ENCODE measurements at regions not wholly inside any gene's neighbourhood (a gene's known extent, or its start where the extent isn't known, plus 50 kb on each side); places are given as distances from the start of the nearest gene placed in this dataset.
"Not testable (repeated sequence)": the region's sequence is repeated elsewhere in the genome, so short reads cannot be mapped to it uniquely, and the experiment has no call there.

DNA sequence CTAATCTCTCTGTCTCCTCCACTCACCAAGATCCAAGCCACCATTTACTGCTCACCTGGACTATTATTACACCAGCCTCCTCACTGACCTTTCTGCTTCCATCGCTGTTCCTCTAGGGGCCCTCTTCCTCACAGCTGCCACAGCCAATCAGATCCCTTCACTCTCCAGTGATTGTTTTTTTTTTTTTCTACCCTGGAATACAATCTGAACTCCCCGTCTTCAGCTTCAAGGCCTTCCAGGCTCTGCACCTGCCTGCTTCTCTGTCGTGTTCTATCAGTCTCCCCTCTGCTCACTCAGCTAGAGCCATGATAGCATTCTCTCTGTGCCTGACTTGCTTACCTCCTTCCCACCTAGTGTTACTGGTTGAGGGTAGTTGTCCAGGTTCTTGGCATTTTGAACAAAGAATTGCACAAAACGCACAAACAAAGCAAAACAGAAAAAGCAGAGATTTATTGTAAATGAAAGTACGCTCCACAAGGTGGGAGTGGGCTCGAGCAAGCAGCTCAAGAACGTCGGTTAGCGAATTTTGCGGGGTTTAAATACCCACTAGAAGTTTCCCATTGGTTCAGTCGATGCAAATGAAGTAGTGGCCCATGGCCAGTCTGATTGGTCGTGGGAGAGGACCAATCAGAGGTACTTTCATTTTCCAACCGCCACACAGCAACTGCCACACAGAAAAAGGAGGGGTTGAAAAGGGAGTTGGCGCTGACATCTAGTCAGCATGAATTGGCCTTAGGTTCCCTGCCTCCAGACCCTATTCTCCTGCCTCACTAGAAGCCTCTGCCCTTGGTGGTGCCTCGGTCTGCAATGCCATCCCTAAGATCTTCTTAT is 188.9 kb downstream of the TLE3 start:
- DNase-seq, result no peak

DNA sequence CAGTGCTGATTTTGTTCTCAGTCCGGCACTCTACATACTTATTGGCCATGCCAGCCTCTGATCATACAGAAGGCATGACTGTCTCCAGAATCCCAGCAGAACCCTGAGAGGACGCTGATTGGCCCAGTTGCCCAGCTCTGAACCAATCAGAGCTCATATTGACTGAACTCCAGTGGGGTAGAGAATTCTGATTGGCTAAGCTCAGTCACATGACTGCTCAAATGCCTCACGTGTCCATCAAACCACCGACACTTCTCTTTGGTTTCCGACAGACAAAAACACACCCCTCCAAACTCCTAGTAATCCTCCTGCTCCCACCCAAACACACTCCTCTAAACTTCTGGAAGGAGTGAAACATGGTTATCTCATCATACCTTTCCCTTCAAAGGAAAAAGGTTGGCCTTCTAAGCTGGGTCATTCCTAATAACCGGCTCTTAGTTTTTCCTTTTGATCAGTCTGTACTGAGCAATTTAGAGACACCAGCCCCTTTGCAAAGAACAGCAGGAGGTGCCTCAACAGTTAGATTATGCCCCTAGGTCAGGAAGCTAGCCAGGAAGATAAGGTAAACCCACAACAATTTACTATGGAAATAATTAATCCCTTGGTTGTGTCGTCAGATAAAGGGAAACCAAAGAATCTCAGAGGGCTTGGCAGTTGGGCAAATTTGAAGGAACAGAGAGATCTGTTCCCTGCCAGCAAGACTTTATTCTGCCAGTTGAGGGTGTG is 187.8 kb downstream of the TLE3 start:
- DNase-seq, result no peak

DNA sequence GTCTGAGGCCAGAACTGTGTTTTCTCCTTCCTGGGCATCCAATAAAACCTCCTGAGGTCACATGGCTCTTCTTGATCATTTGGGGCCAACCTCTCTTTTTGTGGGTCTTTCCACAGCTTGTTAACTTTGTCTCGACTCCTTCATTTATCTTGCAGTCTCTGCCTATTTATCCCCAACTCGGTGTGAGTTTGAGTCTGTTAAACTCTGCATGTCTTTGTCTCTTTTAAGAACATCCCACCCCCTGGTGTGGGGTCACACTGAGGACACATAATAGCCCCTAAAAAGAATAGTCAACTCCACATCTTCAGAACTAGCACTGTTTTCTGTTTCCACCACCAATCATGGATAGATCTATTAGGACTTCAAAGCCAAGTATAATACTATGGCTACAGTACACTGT is 187.2 kb downstream of the TLE3 start:
- no peak for DNase-seq

DNA sequence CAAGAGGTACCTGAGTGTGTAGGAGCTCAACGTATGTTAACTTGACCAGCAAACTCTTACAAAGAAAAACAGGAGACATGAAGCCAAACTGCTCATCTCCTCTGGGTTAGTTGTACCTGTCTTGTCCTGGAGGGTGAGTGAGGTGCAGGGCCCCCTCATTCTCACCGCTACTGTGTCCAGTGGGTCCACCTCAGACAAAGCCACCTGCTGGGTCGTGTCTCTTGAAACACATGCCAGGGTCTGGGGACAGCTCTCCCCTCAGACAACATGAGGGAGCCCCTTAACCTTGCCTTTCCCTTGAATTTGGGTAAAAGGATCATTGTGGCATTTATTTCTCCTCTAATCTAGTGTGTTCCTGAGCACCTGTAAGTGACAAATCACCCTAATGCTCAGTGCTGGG is 185.6 kb downstream of the TLE3 start:
- DNase-seq, result no peak

DNA sequence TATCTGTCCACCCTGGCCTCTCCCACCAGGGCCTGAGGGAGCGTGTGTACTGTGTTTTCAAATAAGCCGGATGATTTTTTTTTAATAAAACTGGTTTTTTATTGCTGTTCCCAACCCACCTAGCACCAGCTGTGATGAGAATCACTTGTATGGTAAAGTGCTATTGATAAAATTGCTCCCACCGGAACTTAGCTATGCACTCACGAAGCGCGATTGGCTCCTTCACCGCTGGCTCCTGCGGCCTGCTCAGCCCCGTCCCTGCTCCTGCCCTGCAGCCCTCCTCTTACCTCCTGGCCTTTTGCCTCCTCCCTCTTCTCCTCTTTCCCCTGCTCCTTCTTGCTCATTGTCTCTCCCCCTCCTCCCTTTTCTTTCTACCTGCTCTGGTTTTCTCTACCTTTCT is 183.7 kb downstream of the TLE3 start:
- DNase-seq, result no peak

DNA sequence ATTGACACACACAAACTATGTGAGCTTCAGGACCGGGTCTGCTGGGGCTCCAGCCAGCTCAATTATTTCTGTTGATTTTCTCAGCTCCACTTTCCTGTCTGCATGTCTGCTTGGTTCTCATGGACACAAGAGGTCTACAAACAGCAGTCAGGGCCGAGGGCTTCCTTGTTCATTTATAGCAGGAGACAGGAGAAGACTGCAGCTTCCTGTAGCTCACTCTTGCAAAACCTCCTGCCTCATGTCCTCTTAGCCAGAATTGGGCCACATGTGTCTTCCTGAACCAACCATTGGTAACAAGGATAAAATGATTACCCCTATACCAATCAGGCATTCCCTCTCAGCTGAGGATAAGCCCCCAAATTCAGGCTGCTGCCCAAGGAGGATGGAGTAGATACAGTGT is 182.8 kb downstream of the TLE3 start:
- no peak for DNase-seq

DNA sequence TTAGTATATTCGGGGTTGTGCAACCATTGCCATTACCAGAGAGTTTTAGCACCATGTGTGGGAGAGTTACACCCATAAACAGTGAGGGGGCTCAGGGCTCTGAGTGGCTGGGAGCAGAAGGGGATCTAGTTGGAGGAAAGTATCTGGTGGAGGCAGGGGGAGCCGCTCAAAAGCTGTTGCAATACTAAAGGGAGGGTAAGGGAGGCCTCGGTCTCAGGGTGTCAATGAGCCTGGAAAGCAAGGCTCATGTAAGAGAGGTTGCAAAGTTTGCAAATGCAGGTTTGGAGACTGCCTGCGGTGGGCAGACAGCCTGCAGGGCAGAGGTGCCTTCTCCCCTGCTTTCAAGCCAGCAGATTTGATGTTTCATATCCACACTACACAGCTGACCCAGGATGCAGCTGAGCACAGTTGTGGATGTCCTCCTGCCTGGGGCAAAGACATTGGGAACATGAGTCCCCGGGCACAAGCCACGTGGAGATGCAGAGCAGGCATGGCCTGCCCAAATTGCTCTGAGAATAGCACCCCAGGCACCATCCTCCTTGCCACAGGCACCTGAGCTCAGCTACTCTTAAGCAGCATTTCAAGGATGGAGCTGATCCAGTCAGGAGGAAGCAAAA is 181.4 kb downstream of the TLE3 start:
- DNase-seq, result no peak

DNA sequence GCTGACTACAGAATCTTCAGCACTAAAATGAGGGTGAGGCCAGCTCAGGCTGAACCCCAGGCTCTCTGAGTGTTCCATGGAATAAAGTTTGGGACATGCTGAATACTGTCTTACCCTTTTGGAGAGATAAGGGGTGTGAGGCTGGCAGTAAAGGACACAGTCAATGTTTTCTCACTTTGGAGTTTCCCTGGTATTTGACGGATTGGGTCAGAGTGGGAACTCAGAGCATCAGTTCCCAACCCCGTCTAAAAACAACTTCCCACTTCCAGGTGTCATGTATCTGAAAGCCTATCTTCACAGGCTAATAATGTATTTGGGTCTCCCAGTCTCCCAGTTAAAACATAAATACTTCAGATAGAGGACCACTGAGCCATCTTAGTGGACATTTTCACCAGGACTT is 180.7 kb downstream of the TLE3 start:
- DNase-seq, result no peak

DNA sequence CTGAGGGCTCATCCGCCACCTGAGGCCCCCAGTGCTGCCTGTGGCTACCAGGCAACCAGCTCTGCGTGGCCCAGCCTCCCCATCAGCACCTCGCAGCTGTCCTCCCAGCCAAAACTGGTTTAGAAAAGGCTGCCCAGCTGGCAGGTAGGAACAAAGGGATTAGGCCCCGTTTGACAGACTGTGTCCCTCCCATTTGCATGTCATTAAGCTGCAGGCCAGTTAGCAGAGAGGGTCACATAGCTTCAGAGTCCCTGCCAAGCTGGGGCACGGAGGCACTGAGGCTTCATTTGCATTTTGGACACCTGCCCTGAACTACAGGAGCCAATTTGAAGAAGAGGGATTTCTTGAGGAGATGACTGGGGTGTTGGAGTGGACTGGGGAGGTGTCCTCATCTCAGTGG is 177.9 kb downstream of the TLE3 start:
- no peak for DNase-seq

DNA sequence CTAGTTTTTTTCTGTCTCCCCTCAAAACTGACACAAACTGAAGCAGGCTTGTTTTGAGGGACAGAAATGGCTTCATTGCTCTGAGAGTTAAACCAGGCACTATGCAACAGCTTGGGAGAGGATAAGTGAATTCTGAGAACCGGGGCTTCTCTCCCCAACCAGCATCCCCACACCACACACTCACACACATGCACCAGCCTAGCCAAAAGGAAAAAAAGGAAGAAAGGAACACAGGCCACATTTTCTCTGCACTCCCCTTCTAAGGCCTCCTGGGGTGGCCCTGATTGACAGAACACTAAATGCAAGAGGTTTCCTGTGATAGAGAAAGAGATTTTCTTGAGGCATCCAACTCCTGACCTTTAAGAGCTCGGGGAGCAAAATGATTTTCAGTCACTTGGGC is 177.5 kb downstream of the TLE3 start:
- no peak for DNase-seq

DNA sequence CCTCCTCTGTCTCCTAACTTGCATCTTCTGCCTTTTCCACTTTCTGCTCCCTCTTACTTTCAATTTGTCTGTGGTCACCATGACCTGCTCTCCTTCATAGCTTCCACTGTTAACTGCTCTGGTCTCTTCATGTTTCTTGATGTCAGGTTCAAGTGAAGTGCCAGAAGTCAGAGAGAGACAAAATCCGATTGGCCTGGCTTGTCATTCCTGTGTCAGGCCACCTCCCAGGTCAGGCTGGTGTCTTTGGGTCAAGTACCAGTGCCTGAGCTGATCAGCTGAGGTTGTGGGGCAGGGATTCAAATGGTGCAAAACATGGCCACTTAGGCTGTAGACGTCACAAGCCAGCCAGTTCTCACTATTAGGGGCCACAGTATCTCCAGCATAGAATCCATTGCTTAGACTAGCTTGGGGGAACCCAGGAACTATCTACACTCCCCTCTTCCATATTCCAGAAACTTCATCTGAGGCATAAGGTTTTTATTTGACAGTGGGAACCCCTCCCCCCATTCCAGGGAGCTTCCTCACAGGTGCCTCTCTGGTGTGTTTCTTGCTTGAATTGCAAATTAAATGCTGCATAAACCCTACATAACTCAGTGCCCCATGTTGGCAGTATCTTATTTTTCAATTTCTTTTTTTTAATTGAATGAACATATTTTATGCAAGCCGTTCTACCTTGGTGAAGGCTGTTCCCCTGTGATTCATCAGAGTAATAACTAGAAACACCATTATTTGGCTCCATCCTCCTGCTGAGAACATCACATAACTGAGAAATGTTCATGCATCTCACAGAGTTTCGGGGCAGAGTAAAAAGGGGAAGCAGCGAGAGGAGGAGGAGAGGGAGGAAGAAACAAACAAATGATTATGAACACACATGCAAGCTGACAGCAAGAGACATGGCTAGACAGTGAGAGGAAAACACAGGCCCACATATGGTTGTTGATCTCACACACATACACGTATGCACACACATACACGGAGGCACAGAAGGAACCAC is 175.8 kb downstream of the TLE3 start:
- no peak for DNase-seq

DNA sequence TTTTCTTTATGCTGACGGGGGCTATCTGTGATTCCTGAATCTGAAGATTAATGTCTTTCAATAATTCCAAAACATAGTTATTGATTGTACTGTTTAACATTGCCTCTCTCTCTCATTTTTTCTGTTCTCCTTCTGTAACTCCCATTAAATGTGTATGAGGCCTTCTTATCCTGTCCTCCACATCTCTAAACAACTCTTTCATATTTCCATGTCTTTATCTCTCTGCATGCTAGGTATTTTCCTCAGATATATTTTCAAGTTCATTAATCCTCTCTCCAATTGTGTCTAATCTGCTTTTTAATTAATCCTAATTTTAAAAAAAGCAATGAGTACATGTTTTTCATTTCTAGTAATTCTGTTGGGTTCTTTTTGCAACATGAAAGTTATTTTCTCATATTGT is 173.2 kb downstream of the TLE3 start:
- DNase-seq, result no peak

DNA sequence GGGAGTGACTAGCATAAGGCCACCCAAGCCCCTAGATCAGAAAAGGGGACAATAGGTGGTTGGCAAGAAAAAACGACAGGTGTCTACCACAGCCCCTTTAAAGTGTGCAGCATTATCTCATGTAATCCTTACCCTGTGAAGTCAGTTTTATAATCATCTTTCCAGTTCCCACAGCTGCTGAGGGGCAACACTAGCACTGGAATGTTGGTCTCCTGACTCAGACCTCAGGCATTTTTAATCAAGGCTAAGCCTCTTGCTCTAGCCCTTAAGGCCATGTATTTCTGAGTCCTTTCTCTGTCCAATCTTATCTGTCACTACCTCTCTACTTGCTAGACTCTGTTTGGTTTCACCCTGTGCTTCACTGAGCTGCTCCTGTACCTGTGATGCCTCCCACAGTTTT is 171.7 kb downstream of the TLE3 start:
- DNase-seq, result no peak

DNA sequence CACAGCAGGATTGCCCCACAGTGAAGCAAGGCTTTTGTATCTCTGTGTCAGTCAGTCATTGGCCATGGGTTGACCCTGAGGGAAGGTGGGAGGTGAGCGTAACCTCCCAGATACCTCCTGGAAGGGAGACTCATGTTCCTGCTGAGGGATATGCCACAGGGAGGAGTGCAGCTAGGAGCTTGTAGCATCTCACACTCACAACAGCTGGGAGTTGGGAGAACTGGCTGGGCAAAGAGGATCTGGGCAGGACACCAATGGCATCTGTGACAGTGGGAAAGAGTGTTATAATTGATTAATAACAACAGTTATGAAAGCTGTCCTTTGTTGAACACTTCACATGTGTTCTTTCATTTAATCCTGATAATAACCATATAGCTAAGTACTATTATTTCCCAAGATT is 171.0 kb downstream of the TLE3 start:
- DNase-seq, result no peak

DNA sequence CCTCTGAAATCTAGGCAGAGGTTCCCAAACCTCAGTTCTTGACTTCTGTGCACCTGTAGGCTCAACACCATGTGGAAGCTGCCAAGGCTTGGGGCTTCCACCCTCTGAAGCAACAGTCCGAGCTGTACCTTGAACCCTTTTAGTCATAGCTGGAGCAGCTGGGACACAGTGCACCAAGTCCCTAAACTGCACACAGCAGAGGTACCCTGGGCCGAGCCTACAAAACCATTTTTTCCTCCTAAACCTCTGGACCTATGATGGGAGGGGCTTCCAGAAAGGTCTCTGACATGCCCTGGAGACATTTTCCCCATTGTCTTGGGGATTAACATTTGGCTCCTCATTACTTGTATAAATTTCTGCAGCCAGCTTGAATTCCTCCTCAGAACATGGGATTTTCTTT is 168.8 kb downstream of the TLE3 start:
- DNase-seq, result not testable (repeated sequence)

DNA sequence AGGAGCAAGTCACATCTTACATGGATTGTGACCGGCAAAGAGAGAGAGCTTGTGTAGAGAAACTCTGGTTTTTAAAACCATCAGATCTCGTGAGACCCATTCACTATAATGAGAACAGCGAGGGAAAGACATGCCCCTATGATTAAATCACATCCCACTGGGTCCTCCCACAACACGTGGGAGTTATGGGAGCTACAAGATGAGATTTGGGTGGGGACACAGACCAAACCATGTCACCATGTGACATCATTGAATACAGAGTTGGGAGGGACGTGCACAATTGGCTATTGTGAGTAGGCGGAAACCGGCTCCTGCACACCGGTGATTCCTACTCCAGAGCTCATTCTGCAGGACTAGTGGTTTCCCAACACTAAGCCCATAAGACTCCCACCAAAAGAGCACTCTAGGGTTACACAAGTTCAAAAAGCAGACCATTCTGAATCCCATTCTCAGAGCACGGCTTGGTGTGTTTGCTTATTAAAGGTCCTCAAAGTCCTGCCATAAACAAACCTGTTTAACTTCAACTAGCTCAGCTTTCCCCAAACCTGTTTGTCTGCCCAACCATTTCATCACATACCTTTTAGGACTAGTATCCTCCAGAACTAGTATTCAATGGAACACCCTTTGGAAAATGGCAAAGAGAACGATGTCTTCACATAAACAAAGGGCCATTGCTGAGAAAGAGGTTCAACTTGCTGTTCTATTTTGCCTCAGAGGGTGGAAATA is 167.6 kb downstream of the TLE3 start:
- no peak for DNase-seq

DNA sequence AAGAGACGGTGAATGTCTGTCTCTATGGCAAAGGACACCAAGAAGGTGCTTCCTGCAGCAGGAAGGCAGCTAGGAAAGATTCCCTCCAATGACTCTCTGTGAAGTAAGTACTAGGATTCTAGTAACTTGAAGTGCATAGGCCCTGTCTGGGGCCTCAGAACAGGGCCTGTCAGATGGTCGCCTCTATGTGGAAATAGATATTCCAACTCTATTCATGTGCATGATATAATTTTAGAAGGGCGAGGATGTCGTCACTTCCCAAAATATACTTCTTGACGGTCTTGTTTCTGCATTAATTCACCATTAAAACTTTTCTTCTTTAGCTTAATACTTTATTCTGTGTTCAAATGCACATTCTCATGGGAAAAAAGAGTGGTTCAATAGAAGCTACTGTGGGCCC is 167.0 kb downstream of the TLE3 start:
- DNase-seq, result no peak

DNA sequence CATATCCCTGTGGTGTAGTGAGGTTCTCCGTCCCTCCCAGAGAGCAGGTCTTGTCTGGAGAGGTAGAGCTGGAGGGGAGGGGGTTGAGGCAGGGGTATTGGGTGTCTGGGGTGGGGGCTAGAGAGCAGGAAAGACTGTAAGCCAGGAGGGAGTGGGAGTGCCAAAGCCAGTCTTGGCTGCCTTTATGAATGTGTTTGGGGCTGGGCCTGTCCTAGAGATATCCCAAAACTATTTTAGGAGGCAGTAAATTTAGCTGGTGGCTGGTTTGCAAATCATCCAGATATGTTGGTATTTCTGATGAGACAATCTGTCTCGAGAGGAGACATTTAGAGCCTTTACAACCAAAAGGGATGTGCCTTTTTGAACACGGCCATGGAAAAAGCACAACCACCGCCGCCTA is 166.6 kb downstream of the TLE3 start:
- DNase-seq, result no peak

DNA sequence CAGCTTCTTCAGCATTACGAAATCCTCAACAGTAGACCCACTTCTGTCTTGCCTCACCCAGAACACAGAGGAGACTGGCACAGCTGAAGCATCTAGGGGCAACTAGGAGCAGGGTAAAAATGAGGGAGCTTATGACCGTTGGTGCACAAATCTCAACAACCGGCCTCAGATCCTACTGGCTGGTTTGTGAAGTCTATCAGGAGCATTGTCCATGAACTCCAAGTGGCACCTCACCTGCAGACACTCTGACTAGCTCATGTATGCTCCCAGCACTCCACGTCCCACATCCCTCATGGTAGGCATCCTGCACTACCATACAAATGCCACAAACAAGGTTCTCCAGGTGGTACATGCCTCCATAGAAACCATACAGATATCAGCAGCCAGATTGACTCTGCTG is 163.1 kb downstream of the TLE3 start:
- no peak for DNase-seq

DNA sequence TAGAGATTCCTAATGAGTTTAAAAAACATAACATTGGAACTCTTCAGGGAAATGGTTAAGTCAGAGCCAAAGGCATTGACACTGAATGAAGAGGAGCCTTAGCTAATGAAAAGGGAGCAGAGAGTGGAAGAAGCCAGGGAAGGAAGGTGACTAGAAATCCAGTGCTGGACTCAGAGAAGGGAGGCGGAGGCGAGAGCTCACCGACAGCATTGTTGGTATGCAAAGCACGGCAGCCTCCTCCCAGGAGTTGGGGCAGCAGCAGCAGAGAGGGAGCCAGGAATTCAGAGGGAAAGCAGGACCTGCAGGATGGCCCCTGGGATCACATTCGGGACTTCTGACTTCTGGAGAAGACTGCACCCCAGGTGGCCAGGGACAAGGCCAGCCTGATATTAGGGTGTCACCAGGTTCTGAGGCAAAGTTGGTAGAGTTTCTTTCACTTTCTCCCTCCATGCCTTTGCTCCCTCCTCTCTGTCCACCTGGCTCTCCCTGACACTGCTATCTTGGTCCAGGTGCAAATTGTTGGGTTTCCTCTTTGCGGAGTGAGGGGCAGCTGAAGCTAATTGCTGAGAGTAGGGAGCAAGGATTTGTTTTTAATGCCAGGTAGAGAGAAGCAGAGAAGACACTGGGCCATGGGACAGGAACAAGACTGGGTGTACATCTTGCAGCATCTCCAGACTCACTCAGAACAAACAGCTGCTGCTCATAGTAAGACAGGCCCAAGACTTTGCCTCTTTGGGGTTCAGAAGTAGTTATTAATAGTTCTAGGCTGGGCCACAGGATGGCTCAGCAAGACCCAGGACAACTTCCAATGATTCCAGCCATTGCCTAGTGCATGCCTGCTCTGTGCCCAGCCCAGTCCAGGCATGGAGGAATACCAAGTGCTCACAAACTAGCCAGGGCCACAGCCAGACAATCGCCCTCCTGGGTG is 157.9 kb downstream of the TLE3 start:
- no peak for DNase-seq

Data from activated naive CD4-positive, alpha-beta T cell treated with anti-CD3 and anti-CD28 coated beads, Interleukin-2, amount 50 U/mL, for 16 hours (primary cell).